Stimulated activated CD4-positive, alpha-beta T cell treated with anti-CD3 and anti-CD28 coated beads, TNF-alpha, amount 100 ng/mL, for 4 hours (primary cell): ENCODE measurements at regions not wholly inside any gene's neighbourhood (a gene's known extent, or its start where the extent isn't known, plus 50 kb on each side); places are given as distances from the start of the nearest gene placed in this dataset.
"Not testable (repeated sequence)": the region's sequence is repeated elsewhere in the genome, so short reads cannot be mapped to it uniquely, and the experiment has no call there.

ENCODE experiments used
- DNase-seq, 3 experiments: peaks; one replicate each; pipeline ENCODE4 v3.0.0-alpha.2; 2020; ENCODE audit warnings: low read depth in 3 of 3

GRCh38 chr6:112511441-112511840, 164.3 kb downstream of the RFPL4B start:
- no peak for DNase-seq

- DNase-seq, result no peak
Observed at GRCh38 chr6:112513175-112513574, 166.0 kb downstream of the RFPL4B start.

- no peak for DNase-seq
Observed at GRCh38 chr6:112522587-112522986, 175.5 kb downstream of the RFPL4B start.

GRCh38 chr6:112524071-112524470, 176.9 kb downstream of the RFPL4B start:
- DNase-seq, result no peak

GRCh38 chr6:112525749-112526148, 178.6 kb downstream of the RFPL4B start:
- DNase-seq, result no peak

- DNase-seq, result no peak
Observed at GRCh38 chr6:112526594-112526993, 179.5 kb downstream of the RFPL4B start.

GRCh38 chr6:112528306-112528705, 181.2 kb downstream of the RFPL4B start:
- DNase-seq, result not testable (repeated sequence)

- no peak for DNase-seq
Observed at GRCh38 chr6:112535816-112536215, 188.7 kb downstream of the RFPL4B start.

GRCh38 chr6:112539355-112539754, 192.2 kb downstream of the RFPL4B start:
- no peak for DNase-seq

GRCh38 chr6:112541847-112542246, 194.7 kb downstream of the RFPL4B start:
- DNase-seq, result not testable (repeated sequence)

GRCh38 chr6:112547321-112548085, 200.4 kb downstream of the RFPL4B start:
- not testable (repeated sequence) for DNase-seq

- no peak for DNase-seq
Observed at GRCh38 chr6:112549749-112550148, 202.6 kb downstream of the RFPL4B start.

GRCh38 chr6:112557435-112557834, 210.3 kb downstream of the RFPL4B start:
- no peak for DNase-seq

- no peak for DNase-seq
Observed at GRCh38 chr6:112557961-112558360, 210.8 kb downstream of the RFPL4B start.

- DNase-seq, result no peak
Observed at GRCh38 chr6:112560651-112561050, 213.5 kb downstream of the RFPL4B start.

- DNase-seq, result no peak
Observed at GRCh38 chr6:112562301-112563231, 215.4 kb downstream of the RFPL4B start.

GRCh38 chr6:112563368-112563767, 216.2 kb downstream of the RFPL4B start:
- DNase-seq, result no peak

GRCh38 chr6:112568066-112568465, 220.9 kb downstream of the RFPL4B start:
- DNase-seq, result no peak

- DNase-seq, result no peak
Observed at GRCh38 chr6:112571488-112572270, 224.5 kb downstream of the RFPL4B start.

GRCh38 chr6:112574190-112574589, 227.1 kb downstream of the RFPL4B start:
- no peak for DNase-seq

GRCh38 chr6:112575309-112575834, 228.2 kb downstream of the RFPL4B start:
- no peak for DNase-seq

GRCh38 chr6:112576423-112576822, 229.3 kb downstream of the RFPL4B start:
- no peak for DNase-seq
